GM19239 (cell line): ENCODE measurements at regions not wholly inside any gene's neighbourhood (a gene's known extent, or its start where the extent isn't known, plus 50 kb on each side); places are given as distances from the start of the nearest gene placed in this dataset.

Source experiments
- DNase-seq: peaks from one replicate; pipeline ENCODE4 v3.0.0; 2011; ENCODE audit warnings: low spot score; ENCODE audit not compliant: insufficient read length
- FAIRE-seq: peaks from 2 replicates; lab custom pipeline; 2011; peaks lifted over from hg19 to GRCh38; lab: Jason Lieb, UNC

GRCh38 chr4:136637071-136637777, 895.1 kb downstream of the PCDH18 start:
- DNase-seq (no peak), FAIRE-seq (no peak)

GRCh38 chr4:136636155-136636554, 896.1 kb downstream of the PCDH18 start:
- FAIRE-seq, result no peak
- DNase-seq, result no peak

- DNase-seq (no peak), FAIRE-seq (no peak)
Observed at GRCh38 chr4:136634121-136634520, 898.2 kb downstream of the PCDH18 start.

- FAIRE-seq, result no peak
- no peak for DNase-seq
Observed at GRCh38 chr4:136599890-136600289, 932.4 kb downstream of the PCDH18 start.

- DNase-seq (no peak), FAIRE-seq (no peak)
Observed at GRCh38 chr4:136590440-136590839, 941.9 kb downstream of the PCDH18 start.

GRCh38 chr4:136583567-136583966, 948.7 kb downstream of the PCDH18 start:
- DNase-seq, result no peak
- FAIRE-seq, result no peak

- DNase-seq, result no peak
- no peak for FAIRE-seq
Observed at GRCh38 chr4:136581119-136581518, 951.2 kb downstream of the PCDH18 start.

- FAIRE-seq (no peak), DNase-seq (no peak)
Observed at GRCh38 chr4:136575146-136575545, 957.1 kb downstream of the PCDH18 start.

GRCh38 chr4:136573460-136573859, 958.8 kb downstream of the PCDH18 start:
- FAIRE-seq, result no peak
- DNase-seq, result no peak

GRCh38 chr4:136571315-136571714, 961.0 kb downstream of the PCDH18 start:
- FAIRE-seq (no peak), DNase-seq (no peak)

- FAIRE-seq, result no peak
- no peak for DNase-seq
Observed at GRCh38 chr4:136562834-136563233, 969.5 kb downstream of the PCDH18 start.

GRCh38 chr4:136558940-136559494, 973.3 kb downstream of the PCDH18 start:
- FAIRE-seq, result no peak

GRCh38 chr4:136557396-136557795, 974.9 kb downstream of the PCDH18 start:
- DNase-seq (no peak), FAIRE-seq (no peak)

More at GRCh38 chr4:136558940-136559494, 973.3 kb downstream of the PCDH18 start:
- DNase-seq, result no peak

GRCh38 chr4:136554033-136554432, 978.3 kb downstream of the PCDH18 start:
- DNase-seq (no peak), FAIRE-seq (no peak)

GRCh38 chr4:136551753-136552152, 980.5 kb downstream of the PCDH18 start:
- FAIRE-seq, result no peak
- DNase-seq, result no peak

GRCh38 chr4:136540747-136541146, 991.5 kb downstream of the PCDH18 start:
- FAIRE-seq (no peak), DNase-seq (no peak)

- DNase-seq, result no peak
- no peak for FAIRE-seq
Observed at GRCh38 chr4:136528131-136528530, 1004.2 kb downstream of the PCDH18 start.

- DNase-seq (no peak), FAIRE-seq (no peak)
Observed at GRCh38 chr4:136526517-136526916, 1005.8 kb downstream of the PCDH18 start.

GRCh38 chr4:136524039-136524438, 1008.3 kb downstream of the PCDH18 start:
- FAIRE-seq, result no peak
- no peak for DNase-seq

- FAIRE-seq (no peak), DNase-seq (no peak)
Observed at GRCh38 chr4:136516371-136516770, 1015.9 kb downstream of the PCDH18 start.

GRCh38 chr4:136505020-136505419, 1027.3 kb downstream of the PCDH18 start:
- DNase-seq (no peak), FAIRE-seq (no peak)

GRCh38 chr4:136495851-136496250, 1036.4 kb downstream of the PCDH18 start:
- FAIRE-seq, result no peak
- DNase-seq, result no peak
